ENCODE measurements at regions not wholly inside any gene's neighbourhood (a gene's known extent, or its start where the extent isn't known, plus 50 kb on each side); places are given as distances from the start of the nearest gene placed in this dataset.

DNA sequence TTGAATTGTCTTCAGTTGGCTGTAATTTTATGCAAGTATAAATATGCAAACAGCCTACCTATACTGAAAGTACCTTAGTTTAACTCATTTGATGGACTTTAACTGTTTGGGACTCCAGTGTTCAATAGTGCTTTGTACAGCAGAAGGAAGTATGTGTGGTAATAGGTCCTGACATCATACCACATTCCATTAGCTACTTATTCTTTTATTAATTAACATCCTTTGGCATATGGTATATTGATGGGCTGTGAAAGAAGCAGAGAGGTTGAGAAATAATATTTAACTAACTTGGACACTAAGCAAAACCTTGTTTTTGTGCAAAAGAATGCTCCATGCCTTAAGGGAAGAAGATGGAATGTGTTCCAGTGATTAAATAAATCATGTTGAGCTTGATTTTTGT is 97.6 kb upstream of the SEMA6A start:
- H3K27ac Mint-ChIP-seq: no peak overlapping the region
- H3K9me3 Mint-ChIP-seq: no peaks in the 10 kb centered on the region
- no peak for ATAC-seq

More for the DNA sequence above, 97.6 kb upstream of the SEMA6A start:
- Histone ChIP-seq H3K36me3 (ENCODE audit: insufficient read depth) (no peaks in the 10 kb centered on the region), H3K79me2 (replicated peaks; ENCODE audit: insufficient read depth) (no peaks in the 10 kb centered on the region), H3K4me3 (no peak overlapping the region), H4K20me1 (replicated peaks; ENCODE audit: insufficient read depth) (no peaks in the 10 kb centered on the region), H3K27me3 (ENCODE audit: insufficient read depth) (no peaks in the 10 kb centered on the region), H2AFZ (no peak overlapping the region), H3K4me2 (no peak overlapping the region), H3K4me1 (ENCODE audit: insufficient read depth) (no peaks in the 10 kb centered on the region), H3K9me2 (ENCODE audit: insufficient read depth) (peaks cover 5% of the 10 kb centered on the region; the same call in 1 of the 2 replicates), H3K27ac (ENCODE audit: low read depth) (no peak overlapping the region), H3F3A (replicated peaks; ENCODE audit: low read depth) (no peaks in the 10 kb centered on the region)
- no peak for DNase-seq (ENCODE audit: low spot score)
- H3K4me3 Mint-ChIP-seq: no peak overlapping the region
- TF ChIP-seq, protein P1, sequence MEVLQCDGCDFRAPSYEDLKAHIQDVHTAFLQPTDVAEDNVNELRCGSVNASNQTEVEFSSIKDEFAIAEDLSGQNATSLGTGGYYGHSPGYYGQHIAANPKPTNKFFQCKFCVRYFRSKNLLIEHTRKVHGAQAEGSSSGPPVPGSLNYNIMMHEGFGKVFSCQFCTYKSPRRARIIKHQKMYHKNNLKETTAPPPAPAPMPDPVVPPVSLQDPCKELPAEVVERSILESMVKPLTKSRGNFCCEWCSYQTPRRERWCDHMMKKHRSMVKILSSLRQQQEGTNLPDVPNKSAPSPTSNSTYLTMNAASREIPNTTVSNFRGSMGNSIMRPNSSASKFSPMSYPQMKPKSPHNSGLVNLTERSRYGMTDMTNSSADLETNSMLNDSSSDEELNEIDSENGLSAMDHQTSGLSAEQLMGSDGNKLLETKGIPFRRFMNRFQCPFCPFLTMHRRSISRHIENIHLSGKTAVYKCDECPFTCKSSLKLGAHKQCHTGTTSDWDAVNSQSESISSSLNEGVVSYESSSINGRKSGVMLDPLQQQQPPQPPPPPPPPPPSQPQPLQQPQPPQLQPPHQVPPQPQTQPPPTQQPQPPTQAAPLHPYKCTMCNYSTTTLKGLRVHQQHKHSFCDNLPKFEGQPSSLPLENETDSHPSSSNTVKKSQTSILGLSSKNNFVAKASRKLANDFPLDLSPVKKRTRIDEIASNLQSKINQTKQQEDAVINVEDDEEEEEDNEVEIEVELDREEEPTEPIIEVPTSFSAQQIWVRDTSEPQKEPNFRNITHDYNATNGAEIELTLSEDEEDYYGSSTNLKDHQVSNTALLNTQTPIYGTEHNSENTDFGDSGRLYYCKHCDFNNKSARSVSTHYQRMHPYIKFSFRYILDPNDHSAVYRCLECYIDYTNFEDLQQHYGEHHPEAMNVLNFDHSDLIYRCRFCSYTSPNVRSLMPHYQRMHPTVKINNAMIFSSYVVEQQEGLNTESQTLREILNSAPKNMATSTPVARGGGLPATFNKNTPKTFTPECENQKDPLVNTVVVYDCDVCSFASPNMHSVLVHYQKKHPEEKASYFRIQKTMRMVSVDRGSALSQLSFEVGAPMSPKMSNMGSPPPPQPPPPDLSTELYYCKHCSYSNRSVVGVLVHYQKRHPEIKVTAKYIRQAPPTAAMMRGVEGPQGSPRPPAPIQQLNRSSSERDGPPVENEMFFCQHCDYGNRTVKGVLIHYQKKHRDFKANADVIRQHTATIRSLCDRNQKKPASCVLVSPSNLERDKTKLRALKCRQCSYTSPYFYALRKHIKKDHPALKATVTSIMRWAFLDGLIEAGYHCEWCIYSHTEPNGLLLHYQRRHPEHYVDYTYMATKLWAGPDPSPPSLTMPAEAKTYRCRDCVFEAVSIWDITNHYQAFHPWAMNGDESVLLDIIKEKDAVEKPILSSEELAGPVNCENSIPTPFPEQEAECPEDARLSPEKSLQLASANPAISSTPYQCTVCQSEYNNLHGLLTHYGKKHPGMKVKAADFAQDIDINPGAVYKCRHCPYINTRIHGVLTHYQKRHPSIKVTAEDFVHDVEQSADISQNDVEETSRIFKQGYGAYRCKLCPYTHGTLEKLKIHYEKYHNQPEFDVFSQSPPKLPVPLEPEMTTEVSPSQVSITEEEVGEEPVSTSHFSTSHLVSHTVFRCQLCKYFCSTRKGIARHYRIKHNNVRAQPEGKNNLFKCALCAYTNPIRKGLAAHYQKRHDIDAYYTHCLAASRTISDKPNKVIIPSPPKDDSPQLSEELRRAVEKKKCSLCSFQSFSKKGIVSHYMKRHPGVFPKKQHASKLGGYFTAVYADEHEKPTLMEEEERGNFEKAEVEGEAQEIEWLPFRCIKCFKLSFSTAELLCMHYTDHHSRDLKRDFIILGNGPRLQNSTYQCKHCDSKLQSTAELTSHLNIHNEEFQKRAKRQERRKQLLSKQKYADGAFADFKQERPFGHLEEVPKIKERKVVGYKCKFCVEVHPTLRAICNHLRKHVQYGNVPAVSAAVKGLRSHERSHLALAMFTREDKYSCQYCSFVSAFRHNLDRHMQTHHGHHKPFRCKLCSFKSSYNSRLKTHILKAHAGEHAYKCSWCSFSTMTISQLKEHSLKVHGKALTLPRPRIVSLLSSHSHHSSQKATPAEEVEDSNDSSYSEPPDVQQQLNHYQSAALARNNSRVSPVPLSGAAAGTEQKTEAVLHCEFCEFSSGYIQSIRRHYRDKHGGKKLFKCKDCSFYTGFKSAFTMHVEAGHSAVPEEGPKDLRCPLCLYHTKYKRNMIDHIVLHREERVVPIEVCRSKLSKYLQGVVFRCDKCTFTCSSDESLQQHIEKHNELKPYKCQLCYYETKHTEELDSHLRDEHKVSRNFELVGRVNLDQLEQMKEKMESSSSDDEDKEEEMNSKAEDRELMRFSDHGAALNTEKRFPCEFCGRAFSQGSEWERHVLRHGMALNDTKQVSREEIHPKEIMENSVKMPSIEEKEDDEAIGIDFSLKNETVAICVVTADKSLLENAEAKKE (CRISPR knock-in tag; IDR thresholded peaks at IDR 0.05): no peak
- TF ChIP-seq ZNF114 (CRISPR knock-in tag; IDR thresholded peaks at IDR 0.05) (no peak), POLR2AphosphoS5 (IDR thresholded peaks at IDR 0.05; ENCODE audit: low read depth) (no peak), ETS1 (IDR thresholded peaks at IDR 0.05) (no peak), ZNF331 (CRISPR knock-in tag; IDR thresholded peaks at IDR 0.05; ENCODE audit: low read depth) (no peak), STAT1 (IDR thresholded peaks at IDR 0.05; ENCODE audit: unreplicated experiment) (no peak), REST (IDR thresholded peaks at IDR 0.05; ENCODE audit: unreplicated experiment) (no peak), NANOG (IDR thresholded peaks at IDR 0.05; ENCODE audit: borderline replicate concordance) (no peak), JUNB (IDR thresholded peaks at IDR 0.05; ENCODE audit: unreplicated experiment) (no peak)
- no peaks in the 10 kb centered on the region for H3K27me3 Mint-ChIP-seq (ENCODE audit: insufficient read depth, low read depth, poor library complexity)
- H3K4me1 Mint-ChIP-seq: peaks cover 3% of the 10 kb centered on the region; the same call in 1 of the 3 replicates
- H3K36me3 Mint-ChIP-seq (ENCODE audit: low read depth): no peaks in the 10 kb centered on the region

Measured in GM23338 (cell line).